ENCODE measurements at regions not wholly inside any gene's neighbourhood (a gene's known extent, or its start where the extent isn't known, plus 50 kb on each side); places are given as distances from the start of the nearest gene placed in this dataset.

GRCh38 chr4:14608630-14609029 is 393.7 kb upstream of the CPEB2 start:
- DNase-seq (ENCODE audit: low read depth in 2 of 2), result no peak

- no peak for DNase-seq (ENCODE audit: low read depth in 2 of 2)
Measured at GRCh38 chr4:14614840-14615239, 387.4 kb upstream of the CPEB2 start.

- DNase-seq (ENCODE audit: low read depth in 2 of 2), result no peak
Measured at GRCh38 chr4:14615671-14616070, 386.6 kb upstream of the CPEB2 start.

- DNase-seq (ENCODE audit: low read depth in 2 of 2), result no peak
Measured at GRCh38 chr4:14620567-14621141, 381.6 kb upstream of the CPEB2 start.

- DNase-seq (ENCODE audit: low read depth in 2 of 2), result no peak
Measured at GRCh38 chr4:14621731-14622463, 380.4 kb upstream of the CPEB2 start.

GRCh38 chr4:14627038-14627437 is 375.2 kb upstream of the CPEB2 start:
- no peak for DNase-seq (ENCODE audit: low read depth in 2 of 2)

GRCh38 chr4:14631806-14632440 is 370.4 kb upstream of the CPEB2 start:
- no peak for DNase-seq (ENCODE audit: low read depth in 2 of 2)

GRCh38 chr4:14636563-14636962 is 365.7 kb upstream of the CPEB2 start:
- no peak for DNase-seq (ENCODE audit: low read depth in 2 of 2)

- no peak for DNase-seq (ENCODE audit: low read depth in 2 of 2)
Measured at GRCh38 chr4:14640476-14640875, 361.8 kb upstream of the CPEB2 start.

- DNase-seq (ENCODE audit: low read depth in 2 of 2), result no peak
Measured at GRCh38 chr4:14641871-14642270, 360.4 kb upstream of the CPEB2 start.

GRCh38 chr4:14644580-14645282 is 357.6 kb upstream of the CPEB2 start:
- no peak for DNase-seq (ENCODE audit: low read depth in 2 of 2)

GRCh38 chr4:14646831-14647230 is 355.4 kb upstream of the CPEB2 start:
- DNase-seq (ENCODE audit: low read depth in 2 of 2), result no peak

- no peak for DNase-seq (ENCODE audit: low read depth in 2 of 2)
Measured at GRCh38 chr4:14650127-14650526, 352.2 kb upstream of the CPEB2 start.

GRCh38 chr4:14652522-14652921 is 349.8 kb upstream of the CPEB2 start:
- no peak for DNase-seq (ENCODE audit: low read depth in 2 of 2)

GRCh38 chr4:14653338-14653737 is 348.9 kb upstream of the CPEB2 start:
- DNase-seq (ENCODE audit: low read depth in 2 of 2), result no peak

GRCh38 chr4:14659286-14659685 is 343.0 kb upstream of the CPEB2 start:
- DNase-seq (ENCODE audit: low read depth in 2 of 2), result no peak

- no peak for DNase-seq (ENCODE audit: low read depth in 2 of 2)
Measured at GRCh38 chr4:14667624-14668151, 334.6 kb upstream of the CPEB2 start.

- DNase-seq (ENCODE audit: low read depth in 2 of 2), result no peak
Measured at GRCh38 chr4:14668296-14668695, 334.0 kb upstream of the CPEB2 start.

GRCh38 chr4:14669371-14669770 is 332.9 kb upstream of the CPEB2 start:
- DNase-seq (ENCODE audit: low read depth in 2 of 2), result no peak

- DNase-seq (ENCODE audit: low read depth in 2 of 2), result no peak
Measured at GRCh38 chr4:14671146-14671545, 331.1 kb upstream of the CPEB2 start.

- DNase-seq (ENCODE audit: low read depth in 2 of 2), result no peak
Measured at GRCh38 chr4:14675279-14675985, 326.8 kb upstream of the CPEB2 start.

GRCh38 chr4:14679906-14680305 is 322.4 kb upstream of the CPEB2 start:
- DNase-seq (ENCODE audit: low read depth in 2 of 2), result no peak

Data from fibroblast of skin of left biceps (primary cell).